ENCODE measurements at regions not wholly inside any gene's neighbourhood (a gene's known extent, or its start where the extent isn't known, plus 50 kb on each side); places are given as distances from the start of the nearest gene placed in this dataset.

DNA sequence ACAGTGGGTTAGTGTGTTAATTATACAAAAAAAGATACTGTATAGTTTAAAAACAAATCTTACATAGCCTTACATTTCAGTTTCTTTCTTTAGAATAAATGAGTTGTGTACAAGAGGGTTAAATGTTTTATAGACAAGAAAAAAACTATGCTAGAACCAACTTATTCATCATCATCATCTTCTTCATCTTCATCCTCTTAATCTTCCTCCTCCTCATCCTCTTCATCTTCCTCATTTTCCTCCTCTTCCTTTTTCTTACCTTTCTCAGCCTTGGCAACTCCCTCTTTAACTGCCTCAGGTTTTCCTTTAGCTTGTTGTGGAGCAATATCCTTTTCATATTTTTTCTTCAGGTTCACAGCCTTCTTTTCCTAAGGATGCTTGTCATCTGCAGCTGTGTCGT is 53.7 kb downstream of the RPS12 start:
- H3K4me3 ChIP-seq (ENCODE audit: low read depth, low read length): no peak overlapping the region
- DNase-seq (ENCODE audit: low read depth): no peak

DNA sequence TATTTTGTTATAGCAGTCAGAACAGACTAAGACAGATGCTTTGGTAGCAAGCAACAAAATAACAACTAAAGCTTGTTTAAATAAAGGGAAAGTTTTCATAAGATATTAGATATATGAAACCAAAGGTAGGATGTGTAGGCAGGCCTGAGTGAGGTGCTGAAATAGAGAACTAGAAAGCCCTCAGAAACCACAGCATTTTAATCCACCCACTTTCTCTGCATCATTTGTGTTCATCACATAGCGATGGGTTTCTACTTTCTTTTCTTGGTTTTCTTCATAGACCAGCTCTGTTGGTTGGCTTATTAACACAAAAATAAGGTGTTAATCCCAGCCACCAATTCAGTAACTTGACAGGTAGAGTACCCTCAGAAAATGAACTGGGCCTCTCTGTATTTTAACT is 58.6 kb downstream of the RPS12 start:
- no peak overlapping the region for H3K4me3 ChIP-seq (ENCODE audit: low read depth, low read length)
- no peak for DNase-seq (ENCODE audit: low read depth)

DNA sequence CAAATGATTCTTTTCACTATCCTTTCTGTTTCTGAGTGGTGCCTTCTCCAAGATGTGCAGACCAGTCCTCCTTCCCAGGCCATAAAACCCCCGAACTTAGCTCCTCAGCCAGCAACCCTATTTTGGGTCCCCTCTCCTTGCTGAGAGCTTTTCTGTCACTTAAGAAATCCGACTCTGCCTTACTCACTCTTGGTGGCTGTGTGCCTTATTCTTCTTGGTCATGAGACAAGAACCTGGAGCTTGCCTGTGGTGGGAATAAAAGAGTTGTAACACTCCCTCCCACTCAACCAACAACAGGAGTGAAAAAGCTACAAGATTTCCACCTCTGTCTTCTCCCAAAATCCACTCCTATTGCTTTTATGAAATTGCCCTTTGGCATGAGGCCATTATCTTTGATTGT is 62.6 kb downstream of the RPS12 start:
- no peak for DNase-seq (ENCODE audit: low read depth)
- H3K4me3 ChIP-seq (ENCODE audit: low read depth, low read length): no peak overlapping the region

DNA sequence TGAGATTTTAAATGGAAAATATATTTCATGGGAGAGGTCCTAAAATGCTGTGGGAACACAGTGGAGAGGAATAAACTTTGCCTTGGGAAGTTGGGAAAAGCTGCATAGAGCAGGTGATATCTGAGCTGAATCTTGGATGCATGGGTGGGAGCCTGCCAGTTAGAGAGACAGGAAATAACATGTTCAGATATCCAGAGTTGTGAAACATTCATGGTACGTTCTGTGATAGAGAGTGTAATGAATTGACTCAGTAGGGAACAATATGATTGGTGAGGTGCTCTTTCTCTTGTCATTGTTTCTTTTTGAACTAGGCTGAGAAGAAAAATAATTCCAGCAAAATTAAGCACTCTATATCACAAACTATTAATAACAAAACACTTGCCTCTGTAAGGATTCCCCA is 72.8 kb downstream of the RPS12 start:
- no peak overlapping the region for H3K4me3 ChIP-seq (ENCODE audit: low read depth, low read length)
- peak; percentile 48 for DNase-seq (ENCODE audit: low read depth)

DNA sequence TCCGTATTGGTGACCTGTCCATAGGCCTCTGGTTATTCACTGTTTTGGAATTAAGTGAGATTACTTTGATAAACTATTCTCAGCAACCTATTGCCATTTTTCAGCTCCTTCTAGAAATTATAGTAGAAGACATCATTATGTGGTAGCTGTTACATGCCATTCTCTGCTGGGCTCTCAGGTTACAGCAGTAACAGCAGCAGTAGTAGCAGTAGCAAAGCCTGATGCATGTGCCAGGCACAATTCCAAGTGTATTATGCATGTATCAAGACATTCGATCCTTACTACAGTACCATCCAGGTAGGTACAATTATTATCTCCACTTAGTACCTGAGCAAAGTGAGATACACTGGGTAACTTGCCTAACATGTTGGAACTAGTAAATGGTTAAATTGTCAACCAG is 74.3 kb downstream of the RPS12 start:
- peak; percentile 58 for DNase-seq (ENCODE audit: low read depth)
- no peak overlapping the region for H3K4me3 ChIP-seq (ENCODE audit: low read depth, low read length)

DNA sequence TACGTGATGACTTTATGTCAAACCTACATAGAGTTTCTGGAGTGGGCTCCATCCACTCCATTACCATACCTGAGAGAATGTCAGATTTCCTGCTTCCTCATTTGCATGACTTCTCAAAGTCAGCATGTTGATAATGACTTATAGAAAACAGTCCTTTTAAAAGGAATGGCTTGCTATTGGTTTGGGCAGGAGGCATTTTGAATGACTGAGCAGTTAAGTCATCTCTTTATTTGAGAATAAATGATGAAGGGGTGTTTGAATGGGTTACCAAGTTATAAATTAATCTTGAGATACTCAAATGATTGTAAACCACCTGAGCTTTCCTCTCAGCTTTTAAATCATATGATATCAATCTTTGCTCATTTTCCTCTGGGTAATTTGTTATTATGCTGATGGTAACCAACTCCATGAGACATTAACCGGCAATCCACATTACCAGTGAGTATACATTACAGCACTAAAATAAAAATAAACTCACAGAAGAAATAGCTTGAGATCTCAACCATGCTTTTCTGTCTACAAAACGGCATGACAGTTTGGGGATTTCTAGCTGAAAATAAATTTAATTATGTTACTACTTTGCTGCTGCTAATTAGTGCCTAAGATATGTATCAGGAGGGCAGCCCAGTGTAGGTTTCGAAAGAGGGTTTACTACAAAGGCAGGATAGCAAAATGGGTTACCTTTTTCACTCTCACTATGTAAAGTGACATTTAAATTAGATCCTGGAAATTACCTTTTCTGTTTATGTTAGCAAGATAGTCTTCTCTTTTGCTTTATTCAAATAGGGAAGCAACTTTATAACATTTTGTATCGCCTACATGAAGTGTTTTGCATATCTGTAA is 78.8 kb downstream of the RPS12 start:
- H3K4me3 ChIP-seq (ENCODE audit: low read depth, low read length): no peak overlapping the region
- DNase-seq (ENCODE audit: low read depth): no peak

DNA sequence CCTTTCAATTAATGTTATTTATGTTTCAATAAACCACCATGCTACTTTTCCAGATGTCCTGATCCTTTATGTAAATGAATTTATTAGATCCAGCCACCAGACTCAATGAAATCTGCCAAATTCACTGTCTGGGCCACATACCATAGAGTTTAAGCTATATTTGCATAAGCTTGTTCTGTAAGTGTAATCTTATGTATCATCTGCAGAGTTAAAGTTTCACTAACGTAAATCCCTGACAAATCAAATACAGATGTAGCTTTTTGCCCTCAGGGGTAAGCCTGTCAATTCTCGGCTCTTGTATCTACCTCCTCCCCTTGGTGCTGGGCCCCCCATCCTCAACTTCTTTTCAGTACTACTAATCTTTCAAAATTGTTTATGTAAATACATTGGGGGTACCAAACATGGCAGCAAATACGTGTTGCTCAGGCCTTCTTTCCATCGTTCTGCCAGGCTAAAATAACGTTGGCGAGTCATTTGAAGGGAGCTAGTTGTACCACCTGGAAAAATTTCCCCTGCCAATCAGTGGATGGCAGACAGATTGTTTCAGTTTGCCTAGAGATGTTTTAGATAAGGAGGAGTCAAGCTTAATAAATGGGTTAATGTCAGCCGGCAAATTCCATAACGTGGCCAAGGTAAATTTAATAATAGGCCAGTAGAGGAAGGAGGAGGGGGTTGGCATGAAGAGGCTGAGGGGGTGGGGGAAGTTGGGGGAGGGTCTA is 79.6 kb downstream of the RPS12 start:
- H3K4me3 ChIP-seq (ENCODE audit: low read depth, low read length): no peak overlapping the region
- no peak for DNase-seq (ENCODE audit: low read depth)

DNA sequence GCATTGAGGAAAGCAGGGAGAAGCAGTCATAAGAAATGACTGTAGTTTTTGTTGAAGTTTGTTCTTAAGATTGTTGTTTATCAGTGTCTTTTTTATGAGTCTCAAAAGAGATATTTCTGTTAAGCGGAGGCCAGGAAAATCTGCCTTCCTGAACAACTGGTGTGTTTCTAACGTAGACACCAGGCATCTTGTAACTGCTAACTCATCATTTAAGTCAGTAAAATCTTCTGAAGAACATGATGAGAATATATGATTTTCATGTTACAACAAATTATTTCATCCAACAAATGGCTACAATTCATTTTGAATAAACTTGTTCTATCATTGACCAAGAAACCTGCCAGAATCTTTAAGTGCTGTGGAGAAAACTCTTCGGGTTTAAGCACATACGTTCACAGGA is 84.0 kb downstream of the RPS12 start:
- no peak overlapping the region for H3K4me3 ChIP-seq (ENCODE audit: low read depth, low read length)
- DNase-seq (ENCODE audit: low read depth): no peak

DNA sequence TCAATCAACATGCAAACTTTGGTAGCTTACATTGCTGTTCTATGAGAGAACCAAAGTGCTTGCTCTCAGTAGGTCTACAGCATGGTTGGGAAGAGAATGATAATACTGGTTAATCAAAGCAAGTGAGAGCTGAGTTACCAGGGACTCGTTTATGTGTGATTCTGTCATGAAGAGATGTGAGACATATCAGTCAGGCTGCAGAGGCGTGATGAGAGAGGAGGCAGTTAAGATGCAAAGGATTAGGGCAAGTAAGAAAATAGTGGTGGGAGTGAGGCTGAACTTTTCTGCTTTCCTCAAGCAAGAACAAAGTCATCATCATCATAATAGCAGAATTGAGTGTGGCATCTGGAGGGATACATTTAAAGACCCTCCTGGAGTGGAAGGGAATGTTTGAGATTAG is 86.5 kb downstream of the RPS12 start:
- H3K4me3 ChIP-seq (ENCODE audit: low read depth, low read length): no peak overlapping the region
- DNase-seq (ENCODE audit: low read depth): no peak

DNA sequence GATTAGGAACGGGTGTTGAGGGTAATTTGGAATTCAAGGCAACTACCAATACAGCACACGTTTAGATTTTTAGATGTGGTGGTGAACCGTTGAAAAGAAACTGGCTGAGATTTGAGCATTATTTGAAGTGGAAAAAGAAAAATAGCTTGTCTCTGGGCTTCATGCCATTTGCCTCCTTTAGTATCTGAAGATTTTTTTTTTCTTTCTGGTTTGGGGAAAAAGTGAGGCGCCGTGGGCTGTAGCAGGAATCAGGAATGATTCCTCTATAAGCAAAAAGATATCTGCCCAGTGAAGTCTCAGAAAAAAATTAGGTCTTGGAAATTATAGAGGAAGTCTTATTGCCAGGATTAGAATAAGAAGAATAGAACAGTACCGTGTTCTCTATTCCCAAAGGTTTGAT is 88.5 kb downstream of the RPS12 start:
- no peak overlapping the region for H3K4me3 ChIP-seq (ENCODE audit: low read depth, low read length)
- no peak for DNase-seq (ENCODE audit: low read depth)

DNA sequence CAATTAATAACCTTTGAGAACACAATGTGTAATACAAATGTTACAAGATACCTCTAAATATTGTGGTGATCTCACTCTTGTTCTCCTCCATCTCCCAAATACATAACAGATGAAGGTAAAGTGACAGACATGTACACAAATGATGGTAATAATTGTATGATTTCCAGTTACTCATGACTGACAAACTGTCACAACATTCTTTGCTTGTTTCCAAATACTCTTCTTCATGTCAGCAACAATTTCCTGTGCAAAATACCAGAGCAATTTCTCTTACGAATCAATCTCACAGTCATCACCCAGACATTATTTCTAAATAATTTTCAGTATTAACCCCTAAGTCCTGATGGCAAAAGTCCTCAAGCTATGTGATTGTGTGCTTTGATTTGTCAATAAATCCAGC is 92.9 kb downstream of the RPS12 start:
- H3K4me3 ChIP-seq (ENCODE audit: low read depth, low read length): no peak overlapping the region
- DNase-seq (ENCODE audit: low read depth): no peak

DNA sequence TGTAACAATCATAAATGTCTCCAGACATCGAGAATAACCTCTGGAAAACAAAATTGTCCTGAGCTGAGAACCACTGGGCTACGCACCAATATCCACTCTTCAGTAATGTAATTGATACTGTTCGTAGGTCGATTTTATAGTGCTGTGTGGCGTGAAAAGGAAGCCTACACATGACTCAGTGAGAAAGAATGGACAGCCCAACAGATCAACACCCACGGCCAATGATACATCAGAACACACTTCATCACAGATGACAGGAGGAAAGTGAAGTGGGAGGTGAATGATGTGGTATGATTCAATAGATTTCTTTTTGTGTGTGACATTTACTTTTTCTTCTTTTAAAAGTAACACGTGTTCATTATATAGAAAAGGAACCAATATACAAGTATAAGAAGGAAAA is 93.5 kb downstream of the RPS12 start:
- DNase-seq (ENCODE audit: low read depth): peak; percentile 94
- no peak overlapping the region for H3K4me3 ChIP-seq (ENCODE audit: low read depth, low read length)

DNA sequence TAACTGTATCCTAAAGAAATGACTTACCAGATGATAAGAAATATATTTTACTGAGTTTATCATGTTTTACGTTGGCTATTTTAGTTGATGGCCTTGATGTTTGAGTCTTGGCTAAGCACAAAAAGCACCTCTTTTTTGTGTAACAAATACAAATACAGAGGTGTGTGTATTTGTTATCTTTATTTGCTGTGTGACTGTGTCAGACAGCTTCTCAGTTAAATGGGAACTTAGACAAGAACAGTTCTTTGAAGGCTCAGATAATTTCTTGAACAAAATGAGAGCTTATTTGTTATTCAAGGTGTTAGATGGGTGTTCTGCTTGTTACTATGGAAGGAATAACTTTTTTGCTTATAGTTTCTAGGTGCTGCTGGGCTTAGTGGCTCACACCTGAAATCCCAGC is 95.4 kb downstream of the RPS12 start:
- no peak overlapping the region for H3K4me3 ChIP-seq (ENCODE audit: low read depth, low read length)
- DNase-seq (ENCODE audit: low read depth): no peak

DNA sequence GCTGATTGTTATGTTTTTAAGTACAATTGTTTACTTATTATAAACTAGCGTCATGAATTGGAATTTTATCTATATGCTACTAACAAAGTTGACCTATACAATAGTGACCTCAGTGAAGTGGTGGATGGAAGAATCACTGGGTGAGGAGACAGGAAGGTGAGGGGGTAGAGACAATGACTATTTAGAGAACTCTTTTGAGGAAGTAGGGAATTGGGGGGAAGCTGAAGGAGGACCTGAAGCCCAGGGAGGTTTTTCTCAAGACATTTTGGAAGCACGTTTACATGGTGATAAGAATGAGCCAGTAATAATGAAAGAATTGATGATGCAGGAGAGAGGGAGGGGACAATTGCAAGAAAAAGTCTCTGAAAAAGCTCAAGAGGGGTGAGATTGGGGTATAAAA is 96.4 kb downstream of the RPS12 start:
- DNase-seq (ENCODE audit: low read depth): no peak
- no peak overlapping the region for H3K4me3 ChIP-seq (ENCODE audit: low read depth, low read length)

DNA sequence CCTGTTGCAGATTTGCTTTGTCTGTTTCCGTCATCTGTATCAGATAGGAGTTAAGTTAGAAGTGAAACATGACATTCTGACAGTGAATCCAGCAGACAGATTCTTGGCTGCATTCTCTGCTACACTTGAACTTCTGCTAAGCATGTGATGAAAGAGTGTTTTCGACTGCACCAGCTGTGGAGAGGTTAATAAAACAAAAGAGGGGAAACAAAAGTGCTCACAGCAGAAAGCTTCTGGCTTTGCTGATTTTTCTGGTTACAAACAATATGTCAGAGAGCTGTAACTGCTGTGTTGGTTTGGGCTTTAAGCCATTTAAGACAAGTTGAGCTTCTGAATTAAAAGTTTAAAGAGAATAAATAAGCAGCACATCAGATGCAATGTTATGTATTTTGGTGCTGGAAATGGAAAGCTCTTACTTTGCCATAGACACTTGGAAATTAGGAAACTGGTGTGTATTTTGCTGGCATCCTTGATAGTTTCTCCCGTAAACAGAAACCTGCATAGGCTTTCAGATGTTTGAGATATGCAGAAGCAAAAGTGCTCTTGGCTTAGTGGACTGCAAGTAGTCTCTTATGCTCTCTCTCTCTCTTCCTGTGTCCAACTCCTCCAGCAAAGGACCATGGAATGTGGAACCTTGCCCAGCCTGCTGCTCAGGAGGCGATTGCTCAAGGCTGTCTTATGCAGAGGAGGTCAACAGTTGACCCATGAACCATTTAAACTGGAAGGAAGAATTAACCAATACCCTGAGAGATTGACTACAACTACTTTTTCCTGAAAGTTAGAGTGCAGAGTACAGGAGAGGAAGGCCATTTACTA is 104.9 kb downstream of the RPS12 start:
- H3K4me3 ChIP-seq (ENCODE audit: low read depth, low read length): peak overlapping the region; percentile 23
- peak; percentile 96 for DNase-seq (ENCODE audit: low read depth)

DNA sequence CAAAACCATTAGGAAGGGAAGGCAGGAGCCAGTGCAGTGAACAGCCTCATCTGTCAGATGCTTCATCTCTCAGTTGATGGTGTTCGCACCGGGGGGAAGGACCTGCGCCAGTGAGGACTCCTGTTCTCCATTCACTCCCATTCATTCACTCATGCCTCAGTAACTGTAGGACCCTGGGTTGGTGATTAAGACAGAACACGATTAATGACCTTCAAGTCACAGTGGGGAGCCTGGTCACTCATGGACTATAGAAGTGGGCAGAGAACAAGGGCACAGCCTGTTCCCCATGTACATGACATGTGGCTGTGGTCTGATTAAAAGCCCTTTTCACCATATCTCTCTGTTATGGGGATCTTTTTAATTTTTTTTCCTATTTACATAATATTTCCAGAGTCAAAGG is 113.3 kb downstream of the RPS12 start:
- no peak for DNase-seq (ENCODE audit: low read depth)
- no peak overlapping the region for H3K4me3 ChIP-seq (ENCODE audit: low read depth, low read length)

DNA sequence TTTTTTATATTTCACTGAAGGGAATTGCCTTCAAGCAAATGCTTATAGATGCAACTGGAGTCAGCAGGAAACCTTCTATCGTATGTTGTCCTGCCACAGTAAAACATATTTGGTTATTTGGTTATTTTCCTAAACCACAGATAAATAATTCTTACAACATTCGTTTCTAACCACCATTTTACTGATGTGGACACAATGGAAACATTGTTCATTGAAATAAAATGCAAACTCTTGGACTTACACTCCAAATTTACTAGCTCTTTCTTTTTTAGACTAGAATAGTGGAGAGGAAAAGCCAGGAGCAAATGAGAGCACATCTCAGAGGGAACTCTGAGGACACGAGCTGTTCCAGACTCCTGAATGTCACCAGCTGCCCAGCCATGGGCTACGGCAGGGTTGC is 114.8 kb downstream of the RPS12 start:
- no peak overlapping the region for H3K4me3 ChIP-seq (ENCODE audit: low read depth, low read length)
- DNase-seq (ENCODE audit: low read depth): no peak

DNA sequence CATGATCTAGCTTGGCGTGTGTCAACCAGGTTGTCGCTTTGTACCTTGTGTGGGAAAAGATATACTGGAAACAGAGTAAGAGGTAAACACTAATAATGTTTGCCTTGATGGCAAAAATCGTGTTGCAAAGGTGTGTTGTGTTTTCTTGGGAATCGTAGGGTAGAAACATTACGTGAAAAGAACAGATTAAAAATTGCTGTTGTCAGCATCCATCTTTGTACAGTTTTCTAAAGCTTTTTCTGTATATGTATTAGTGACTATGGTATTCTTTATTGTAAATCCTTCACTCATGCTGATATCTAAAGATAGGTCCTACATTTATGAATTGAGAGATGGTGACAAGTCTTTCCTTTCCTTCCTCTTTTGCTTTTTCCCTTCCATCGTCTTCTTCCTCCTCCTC is 116.9 kb downstream of the RPS12 start:
- no peak for DNase-seq (ENCODE audit: low read depth)
- no peak overlapping the region for H3K4me3 ChIP-seq (ENCODE audit: low read depth, low read length)

DNA sequence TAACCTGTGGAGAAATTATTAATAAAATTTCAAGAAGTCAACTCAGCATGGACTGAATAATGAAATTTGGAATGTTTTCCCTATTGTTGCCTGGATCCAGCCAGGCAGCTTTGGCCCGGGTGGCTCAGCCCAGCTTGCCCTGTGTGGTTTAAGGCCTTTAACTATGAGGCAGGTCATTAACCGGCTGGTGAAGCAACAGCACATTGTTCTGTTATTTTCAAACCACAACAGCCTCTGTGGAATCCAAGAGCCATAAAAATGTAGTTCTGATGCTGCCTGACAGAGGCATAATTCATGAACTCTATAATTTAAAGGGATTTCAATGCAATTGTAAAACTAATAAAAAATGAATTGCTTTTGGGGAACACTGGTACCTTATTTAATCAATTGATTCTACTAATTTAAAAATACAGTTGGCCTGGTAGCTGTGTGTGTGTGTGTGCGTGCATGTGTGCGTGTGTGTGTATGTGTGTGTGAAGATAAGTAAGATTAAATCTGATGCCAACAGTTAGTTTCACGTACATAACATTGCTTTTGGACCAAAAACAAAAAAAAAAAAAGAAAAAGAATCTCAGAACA is 117.7 kb downstream of the RPS12 start:
- no peak overlapping the region for H3K4me3 ChIP-seq (ENCODE audit: low read depth, low read length)
- peak; percentile 90 for DNase-seq (ENCODE audit: low read depth)

DNA sequence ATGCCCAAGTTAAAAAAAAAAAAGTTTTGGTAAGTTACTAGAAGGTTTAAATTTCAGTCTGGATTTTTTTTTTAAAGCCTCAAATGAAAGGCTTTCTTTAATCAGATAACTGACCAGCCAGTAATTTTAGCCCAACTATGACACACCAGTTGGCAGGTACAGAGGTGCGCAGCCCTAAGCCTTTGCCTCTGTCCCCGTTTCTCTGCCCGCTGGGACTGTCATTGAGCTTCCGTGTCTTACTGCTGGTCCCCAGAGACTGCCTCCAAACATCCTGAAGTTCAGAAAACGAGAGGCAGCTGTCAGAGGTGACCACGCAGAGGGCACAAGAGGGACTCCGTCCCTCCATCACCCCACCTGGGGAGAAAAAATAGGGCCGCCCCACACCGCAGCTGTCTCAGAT is 118.2 kb downstream of the RPS12 start:
- H3K4me3 ChIP-seq (ENCODE audit: low read depth, low read length): no peak overlapping the region
- no peak for DNase-seq (ENCODE audit: low read depth)
